Astrocyte (in vitro differentiated cells and primary cell): ENCODE measurements at regions not wholly inside any gene's neighbourhood (a gene's known extent, or its start where the extent isn't known, plus 50 kb on each side); places are given as distances from the start of the nearest gene placed in this dataset.

Source experiments
- CTCF ChIP-seq: IDR thresholded peaks from 2 replicates; pipeline ENCODE4 v1.5.1; 2011; ENCODE audit warnings: low read depth, mild to moderate bottlenecking, inconsistent platforms, low read length, moderate library complexity; ENCODE audit not compliant: insufficient read depth
- EZH2 ChIP-seq: IDR thresholded peaks from 2 replicates; pipeline ENCODE4 v1.6.1; 2012; ENCODE audit warnings: mild to moderate bottlenecking, low read length, inconsistent platforms; ENCODE audit not compliant: insufficient read depth

- TF ChIP-seq CTCF: no peak
- TF ChIP-seq EZH2: no peak
Observed at GRCh38 chr13:82571653-82572052, 1310.6 kb downstream of the SLITRK1 start.
